ENCODE measurements at regions not wholly inside any gene's neighbourhood (a gene's known extent, or its start where the extent isn't known, plus 50 kb on each side); places are given as distances from the start of the nearest gene placed in this dataset.
"Not testable (repeated sequence)": the region's sequence is repeated elsewhere in the genome, so short reads cannot be mapped to it uniquely, and the experiment has no call there.

DNA sequence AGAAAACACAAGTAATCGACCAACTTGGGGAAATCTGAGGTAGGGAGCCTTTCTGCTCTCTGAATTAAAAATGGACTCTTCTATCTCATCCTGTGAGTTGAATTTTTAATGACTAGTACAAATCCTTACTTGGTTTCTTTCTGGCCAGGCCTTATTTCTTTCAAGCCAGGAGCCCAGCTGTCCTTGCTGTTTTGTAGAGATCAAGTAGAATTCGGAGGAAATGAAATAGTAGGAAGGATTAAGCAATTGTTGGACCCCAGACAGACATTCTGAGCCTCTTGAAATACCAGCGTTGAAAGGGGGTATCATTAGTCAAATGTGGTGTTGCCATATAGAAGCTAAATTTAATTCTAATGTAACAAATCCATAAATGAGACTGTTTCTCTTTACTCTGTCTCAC is 53.7 kb upstream of the SMIM15 start:
- no peak for DNase-seq (ENCODE audit: low read depth in 1 of 2, low spot score in 1 of 2)

- DNase-seq (ENCODE audit: low read depth in 1 of 2, low spot score in 1 of 2) = no peak
Observed at GRCh38 chr5:61216741-61217140, 54.5 kb upstream of the SMIM15 start.

DNA sequence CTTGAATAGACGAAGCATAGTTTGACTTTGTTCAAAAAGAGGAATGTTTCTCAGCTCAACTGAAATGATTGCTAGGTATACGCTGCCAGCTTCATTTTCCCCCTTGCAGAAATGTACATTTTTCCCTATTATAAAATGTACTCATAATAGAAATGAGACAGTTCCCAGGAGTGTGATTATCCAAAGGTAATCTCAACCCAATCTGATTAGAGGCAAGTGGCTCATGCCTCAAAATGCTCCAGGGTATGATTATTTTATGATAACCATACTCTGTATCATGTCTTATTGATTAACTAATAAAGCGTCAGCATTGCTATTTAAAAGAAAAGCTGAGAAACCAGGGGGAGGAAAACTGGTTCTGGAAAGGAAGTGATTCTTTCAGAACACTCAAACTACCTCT is 54.9 kb upstream of the SMIM15 start:
- no peak for DNase-seq (ENCODE audit: low read depth in 1 of 2, low spot score in 1 of 2)

DNA sequence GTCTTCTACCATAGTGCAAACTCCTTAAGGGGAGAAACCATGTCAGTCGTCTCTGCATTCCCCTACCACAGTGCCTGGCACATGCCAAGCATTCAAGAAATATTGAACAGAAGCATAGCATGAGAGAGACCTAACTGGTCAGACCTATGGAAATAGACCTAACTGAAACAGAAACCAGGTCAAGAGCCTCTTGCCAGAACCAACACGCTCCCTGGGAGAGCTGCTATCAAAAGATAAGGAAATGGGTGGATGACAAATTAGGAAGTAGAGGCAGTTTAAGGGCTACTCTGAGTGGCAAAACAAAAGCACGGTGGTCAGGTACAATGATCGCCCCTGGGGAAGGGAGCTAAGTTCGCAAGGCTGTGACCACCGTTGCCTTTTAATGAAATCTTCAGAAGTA is 66.0 kb upstream of the SMIM15 start:
- DNase-seq (ENCODE audit: low read depth in 1 of 2, low spot score in 1 of 2) = no peak

DNA sequence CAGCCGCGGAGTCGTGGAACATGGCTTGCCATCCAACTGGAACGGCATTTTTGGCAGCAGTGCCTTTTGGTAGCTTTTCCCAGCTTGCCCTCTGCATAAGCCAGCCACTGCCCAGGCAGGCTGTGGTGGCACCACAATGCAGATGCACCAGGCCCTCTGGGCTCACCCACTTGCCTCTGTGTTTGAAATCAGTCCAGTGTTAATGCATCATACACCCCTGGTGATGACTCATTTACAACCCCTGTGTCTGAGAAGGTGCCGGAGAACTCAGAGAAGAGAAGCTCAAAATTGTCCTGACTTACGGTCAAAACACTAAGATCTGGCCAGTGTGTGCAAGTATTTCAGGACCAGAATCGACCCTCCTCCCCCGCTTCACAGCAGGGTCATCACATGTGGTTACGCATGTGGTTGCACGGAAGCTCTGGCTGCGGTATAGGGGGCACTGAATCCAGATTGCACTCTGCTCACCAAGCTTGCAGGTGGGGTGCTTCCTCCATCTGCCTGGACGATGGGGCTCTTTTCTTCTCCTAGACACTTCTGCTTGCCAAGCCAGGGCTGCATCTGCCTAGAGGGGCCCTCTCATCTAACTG is 66.5 kb upstream of the SMIM15 start:
- no peak for DNase-seq (ENCODE audit: low read depth in 1 of 2, low spot score in 1 of 2)

- no peak for DNase-seq (ENCODE audit: low read depth in 1 of 2, low spot score in 1 of 2)
Observed at GRCh38 chr5:61229416-61229815, 67.1 kb upstream of the SMIM15 start.

DNA sequence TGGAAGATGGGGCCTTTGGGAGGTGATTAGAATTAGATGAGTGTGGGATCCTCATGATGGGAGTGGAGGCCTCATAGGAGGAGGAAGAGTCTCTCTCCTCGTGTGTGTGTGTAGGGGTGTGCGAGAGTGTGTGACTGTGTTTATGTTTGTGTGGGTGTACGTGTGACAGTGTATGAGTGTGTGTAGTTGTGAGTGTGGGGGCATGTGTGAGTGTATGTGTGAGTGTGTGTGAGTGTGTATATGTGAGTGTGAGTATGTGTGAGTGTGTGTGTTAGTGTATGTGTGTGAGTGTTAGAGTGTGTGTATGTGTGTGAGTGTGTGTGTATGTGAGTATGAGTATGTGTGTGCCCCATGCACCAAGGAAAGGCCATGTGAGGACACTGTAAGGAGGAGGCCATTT is 68.2 kb upstream of the SMIM15 start:
- no peak for DNase-seq (ENCODE audit: low read depth in 1 of 2, low spot score in 1 of 2)

DNA sequence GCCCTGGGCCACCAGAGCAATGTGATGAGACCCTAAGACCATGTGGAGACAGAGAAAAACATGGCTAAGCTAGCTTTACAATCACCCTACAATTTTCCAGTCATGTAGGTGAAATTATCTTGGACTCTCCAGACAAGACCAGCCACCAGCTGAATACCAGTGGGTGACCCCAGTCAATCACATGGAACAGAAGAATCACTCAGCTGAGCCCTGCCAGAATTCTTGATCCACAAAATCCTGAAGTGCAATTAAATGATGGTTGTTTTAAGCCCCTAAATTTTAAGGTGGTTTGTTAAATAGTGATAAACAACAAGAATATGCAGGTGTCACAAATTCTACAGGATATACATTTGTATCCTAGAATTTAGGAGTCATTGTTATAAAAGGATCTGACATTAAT is 69.5 kb upstream of the SMIM15 start:
- no peak for DNase-seq (ENCODE audit: low read depth in 1 of 2, low spot score in 1 of 2)

DNA sequence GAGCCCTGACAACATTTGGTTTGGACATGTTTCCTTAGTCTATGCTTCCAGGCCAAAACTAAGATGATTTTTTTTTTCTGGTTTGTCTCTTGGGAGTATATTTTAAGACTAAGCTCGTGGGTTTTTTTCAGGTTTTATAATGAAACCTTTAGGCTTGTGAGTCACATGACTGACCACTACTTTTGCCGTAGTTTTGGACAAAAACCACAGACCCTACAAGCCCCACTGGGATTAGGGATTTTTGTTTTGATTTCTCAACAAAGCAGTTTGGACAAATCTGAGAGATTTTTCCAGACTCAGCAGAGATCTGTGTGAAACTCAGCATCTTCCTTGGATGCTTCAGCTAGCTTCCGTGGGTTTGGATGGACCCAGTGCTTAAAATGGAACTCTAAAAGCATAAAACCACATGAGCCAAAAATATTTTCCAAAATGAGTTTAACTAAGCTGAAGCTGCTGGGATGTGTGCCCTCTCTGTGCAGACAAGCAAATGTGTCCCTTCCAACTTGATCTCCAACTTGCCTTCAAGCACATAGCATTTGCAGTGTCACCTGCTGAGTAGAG is 70.3 kb upstream of the SMIM15 start:
- no peak for DNase-seq (ENCODE audit: low read depth in 1 of 2, low spot score in 1 of 2)

GRCh38 chr5:61234019-61234418 is 71.8 kb upstream of the SMIM15 start:
- no peak for DNase-seq (ENCODE audit: low read depth in 1 of 2, low spot score in 1 of 2)

DNA sequence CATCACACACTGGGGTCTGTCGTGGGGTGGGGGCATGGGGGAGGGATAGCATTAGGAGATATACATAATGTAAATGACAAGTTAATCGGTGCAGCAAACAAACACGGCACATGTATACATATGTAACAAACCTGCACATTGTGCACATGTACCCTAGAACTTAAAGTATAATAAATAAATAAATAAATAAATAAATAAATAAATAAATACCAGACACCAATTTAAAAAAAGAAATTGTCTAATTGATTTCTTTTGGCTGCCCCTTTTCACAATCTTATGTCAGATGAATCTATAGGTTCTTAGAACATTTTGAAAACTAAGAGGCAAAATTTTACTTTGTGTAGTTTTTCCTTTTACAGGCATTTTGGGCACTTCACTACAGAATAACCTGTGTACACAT is 74.4 kb upstream of the SMIM15 start:
- not testable (repeated sequence) for DNase-seq (ENCODE audit: low read depth in 1 of 2, low spot score in 1 of 2)

- DNase-seq (ENCODE audit: low read depth in 1 of 2, low spot score in 1 of 2) = no peak
Observed at GRCh38 chr5:61245486-61245885, 83.2 kb upstream of the SMIM15 start.

GRCh38 chr5:61245936-61246335 is 83.7 kb upstream of the SMIM15 start:
- DNase-seq (ENCODE audit: low read depth in 1 of 2, low spot score in 1 of 2) = no peak

- DNase-seq (ENCODE audit: low read depth in 1 of 2, low spot score in 1 of 2) = no peak
Observed at GRCh38 chr5:61246768-61247307, 84.6 kb upstream of the SMIM15 start.

DNA sequence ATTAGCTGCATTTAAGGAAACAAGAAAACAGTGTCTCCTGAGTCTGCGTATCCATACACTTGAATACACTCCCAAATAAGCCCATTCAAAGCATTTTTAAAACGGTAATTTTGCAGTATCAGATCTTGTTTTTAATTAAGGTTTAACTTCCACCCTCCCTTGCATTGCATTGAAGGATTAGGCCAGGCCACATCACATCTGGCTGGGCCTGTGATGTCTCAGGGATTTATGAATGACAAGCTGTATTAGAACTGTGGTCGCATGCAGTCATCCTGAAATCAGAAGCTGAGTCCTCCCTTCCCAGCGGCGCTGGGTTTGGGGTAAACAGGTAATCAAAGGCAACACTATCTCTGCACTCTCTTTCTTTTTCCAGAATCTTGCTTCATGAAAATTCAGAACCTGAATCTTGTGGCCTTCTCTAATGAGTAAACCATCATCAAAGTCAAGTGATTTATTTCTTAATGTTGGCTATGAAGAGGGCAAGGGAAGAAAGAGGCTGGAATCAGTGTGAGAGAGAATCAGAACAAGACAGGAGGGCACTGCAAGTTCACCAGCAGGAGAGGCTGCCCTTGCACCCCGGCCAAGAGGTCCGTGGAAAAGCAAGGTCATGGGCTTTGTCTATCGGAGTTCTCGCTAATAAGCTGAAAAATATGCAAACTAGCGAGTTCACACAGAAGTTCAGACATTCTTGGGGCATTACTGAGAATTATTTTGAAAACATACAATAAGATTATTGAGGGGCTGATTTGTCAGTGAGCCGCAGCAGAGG is 80.0 kb upstream of the ZSWIM6 start:
- DNase-seq (ENCODE audit: low read depth in 1 of 2, low spot score in 1 of 2) = no peak

DNA sequence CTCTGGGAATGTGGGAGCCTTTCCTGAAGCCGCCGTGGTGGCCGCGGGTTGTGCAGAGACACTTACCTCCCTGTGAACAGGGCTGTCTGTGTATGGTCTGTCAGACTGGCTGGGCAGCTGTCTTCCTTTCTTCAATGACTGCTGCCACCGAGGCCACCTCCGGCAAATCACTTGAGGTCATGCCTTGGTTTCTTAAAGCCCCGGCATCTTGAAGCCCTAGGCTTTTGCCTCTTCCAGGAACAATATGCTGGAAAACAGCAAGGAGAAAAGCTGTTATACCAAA is 79.5 kb upstream of the ZSWIM6 start:
- no peak for DNase-seq (ENCODE audit: low read depth in 1 of 2, low spot score in 1 of 2)

DNA sequence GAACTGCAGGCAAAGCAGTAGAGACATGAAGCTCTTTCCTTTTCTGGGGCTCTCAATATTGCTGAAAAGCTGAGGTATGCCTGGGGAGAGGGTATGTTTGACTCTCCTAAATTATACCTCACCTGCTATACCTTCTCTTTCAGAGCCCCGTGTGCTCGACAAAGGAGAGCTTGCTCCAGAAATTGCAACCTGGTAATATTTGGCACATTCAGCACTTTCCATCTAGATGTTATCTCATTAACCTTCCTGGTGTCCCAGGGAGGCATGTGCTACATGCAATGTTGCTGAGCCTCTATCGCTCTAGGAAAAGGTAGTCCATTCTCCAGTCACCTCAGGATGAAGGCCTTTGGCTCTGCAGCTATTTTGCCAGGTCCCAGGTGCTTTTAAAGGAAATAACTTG is 78.5 kb upstream of the ZSWIM6 start:
- DNase-seq (ENCODE audit: low read depth in 1 of 2, low spot score in 1 of 2) = no peak

DNA sequence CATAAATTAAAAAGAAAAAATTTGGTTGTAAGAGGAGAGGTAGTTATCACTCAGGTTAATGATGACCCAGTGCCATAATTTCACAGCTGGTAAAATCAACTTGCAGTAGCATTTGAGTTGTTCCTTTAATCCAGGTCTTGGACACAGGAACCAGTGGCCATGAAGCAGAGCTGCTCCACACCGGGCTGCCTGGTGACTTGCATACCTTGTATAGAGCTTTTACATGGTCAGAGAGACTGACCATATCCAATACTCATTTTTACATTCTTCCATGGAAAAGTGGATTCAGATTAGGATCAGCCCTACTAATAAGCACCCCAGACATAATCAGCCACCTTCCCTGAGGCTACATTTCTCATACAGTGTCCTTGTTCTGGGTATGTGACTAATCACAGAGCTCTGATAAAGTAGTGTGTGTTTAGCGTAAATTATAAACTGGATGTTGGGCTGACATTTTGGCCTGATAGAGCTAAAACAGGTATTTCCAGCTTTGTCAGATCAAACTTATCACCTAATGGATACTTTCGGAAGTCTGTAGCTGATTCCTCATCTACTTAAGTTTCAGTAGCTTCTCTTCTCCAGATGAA is 77.0 kb upstream of the ZSWIM6 start:
- DNase-seq (ENCODE audit: low read depth in 1 of 2, low spot score in 1 of 2) = no peak

GRCh38 chr5:61256474-61256873 is 75.6 kb upstream of the ZSWIM6 start:
- DNase-seq (ENCODE audit: low read depth in 1 of 2, low spot score in 1 of 2) = no peak

- DNase-seq (ENCODE audit: low read depth in 1 of 2, low spot score in 1 of 2) = no peak
Observed at GRCh38 chr5:61257421-61257820, 74.6 kb upstream of the ZSWIM6 start.

- DNase-seq (ENCODE audit: low read depth in 1 of 2, low spot score in 1 of 2) = no peak
Observed at GRCh38 chr5:61261136-61261535, 70.9 kb upstream of the ZSWIM6 start.

DNA sequence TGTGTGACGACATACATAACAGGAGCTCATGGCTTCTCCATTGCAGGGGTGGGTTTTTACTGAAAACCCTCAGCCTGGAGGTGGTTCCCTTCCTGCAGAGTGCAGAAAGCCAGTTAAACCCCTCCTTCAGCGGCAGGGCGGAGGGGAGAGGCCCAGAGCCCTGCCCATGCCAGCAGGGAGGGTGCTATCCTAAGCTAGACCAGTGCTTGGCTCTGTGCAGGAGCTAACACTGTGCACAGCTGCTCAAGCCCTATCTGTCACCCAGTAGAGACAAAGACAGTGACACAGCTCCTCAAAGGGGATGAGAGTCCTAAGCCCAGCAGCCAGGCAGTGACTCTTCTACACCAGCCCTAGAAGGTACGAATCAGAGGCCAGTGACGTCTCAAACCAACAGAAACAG is 70.0 kb upstream of the ZSWIM6 start:
- DNase-seq (ENCODE audit: low read depth in 1 of 2, low spot score in 1 of 2) = no peak
